ENCODE measurements at regions not wholly inside any gene's neighbourhood (a gene's known extent, or its start where the extent isn't known, plus 50 kb on each side); places are given as distances from the start of the nearest gene placed in this dataset.

GRCh38 chr10:3372281-3372680, 199.7 kb upstream of the PITRM1 start:
- TF ChIP-seq CTCF (conservative IDR thresholded peaks at IDR 0.05; ENCODE audit: low read depth, low read length) (no peak), RAD21 (IDR thresholded peaks at IDR 0.05; ENCODE audit: low read length) (no peak), POLR2A (IDR thresholded peaks at IDR 0.05; ENCODE audit: low read depth, low read length) (no peak), FOS (IDR thresholded peaks at IDR 0.05; ENCODE audit: low read depth, low read length) (no peak), CEBPB (IDR thresholded peaks at IDR 0.05; ENCODE audit: low read depth, low read length) (no peak)
